Neuronal stem cell (in vitro differentiated cells): ENCODE measurements at regions not wholly inside any gene's neighbourhood (a gene's known extent, or its start where the extent isn't known, plus 50 kb on each side); places are given as distances from the start of the nearest gene placed in this dataset.
"Not testable (repeated sequence)": the region's sequence is repeated elsewhere in the genome, so short reads cannot be mapped to it uniquely, and the experiment has no call there.

Experiments
- DNase-seq: peaks from one replicate; pipeline ENCODE4 v3.0.0-alpha.2; 2013; ENCODE audit warnings: low spot score
- H2AFZ ChIP-seq: one replicate; pipeline ENCODE4 v1.6.1; 2013; ENCODE audit warnings: mild to moderate bottlenecking, low read length, inconsistent platforms
- H2AK5ac ChIP-seq: 2 replicates; pipeline ENCODE4 v1.6.1; 2013; ENCODE audit warnings: low read depth, mild to moderate bottlenecking, inconsistent platforms, low read length, moderate library complexity, mixed read lengths
- H2BK120ac ChIP-seq: 2 replicates; pipeline ENCODE4 v1.6.1; 2013; ENCODE audit warnings: low read depth, mild to moderate bottlenecking, inconsistent platforms, low read length, moderate library complexity, mixed read lengths
- H2BK12ac ChIP-seq: one replicate; pipeline ENCODE4 v1.6.1; 2013; ENCODE audit warnings: low read length, inconsistent platforms
- H2BK15ac ChIP-seq: 2 replicates; pipeline ENCODE4 v1.6.1; 2013; ENCODE audit warnings: mild to moderate bottlenecking, low read length, inconsistent platforms, mixed read lengths
- H2BK5ac ChIP-seq: one replicate; pipeline ENCODE4 v1.6.1; 2013; ENCODE audit warnings: inconsistent platforms, mild to moderate bottlenecking, low read length, moderate library complexity
- H3K14ac ChIP-seq: one replicate; pipeline ENCODE4 v1.6.1; 2013; ENCODE audit warnings: low read length, inconsistent platforms
- H3K18ac ChIP-seq: 2 replicates; pipeline ENCODE4 v1.6.1; 2013; ENCODE audit warnings: low read length, inconsistent platforms
- H3K23ac ChIP-seq: 2 replicates; pipeline ENCODE4 v1.6.1; 2013; ENCODE audit warnings: low read depth, mild to moderate bottlenecking, mixed read lengths, low read length, inconsistent platforms; ENCODE audit not compliant: poor library complexity
- H3K27ac ChIP-seq: replicated peaks from 3 replicates; pipeline ENCODE4 v1.5.1; 2013; ENCODE audit warnings: low read length, inconsistent platforms
- H3K27me3 ChIP-seq, 3 experiments: 2 replicates each; pipeline ENCODE4 v1.6.1; 2013; ENCODE audit warnings: low read length in 3 of 3, mild to moderate bottlenecking in 2 of 3, inconsistent platforms in 1 of 3, low read depth in 1 of 3, mixed read lengths in 1 of 3, moderate library complexity in 1 of 3; ENCODE audit not compliant: control insufficient read depth in 3 of 3, insufficient read depth in 3 of 3
- H3K36me3 ChIP-seq, 2 donors: replicated peaks in 1 of 2; 2 replicates each; pipeline ENCODE4 v1.6.1; 2013; ENCODE audit warnings: low read length in 2 of 2; ENCODE audit not compliant: control insufficient read depth in 2 of 2, insufficient read depth in 2 of 2
- H3K4ac ChIP-seq: 2 replicates; pipeline ENCODE4 v1.6.1; 2013; ENCODE audit warnings: inconsistent platforms, mild to moderate bottlenecking, low read length, moderate library complexity
- H3K4me1 ChIP-seq, 2 donors: 1 replicate in 1 of 2; 2 replicates in 1 of 2; pipeline ENCODE4 v1.6.1; 2013; ENCODE audit warnings: low read length in 2 of 2, low read depth in 1 of 2; ENCODE audit not compliant: control insufficient read depth in 2 of 2, insufficient read depth in 1 of 2
- H3K4me2 ChIP-seq: one replicate; pipeline ENCODE4 v1.6.1; 2013; ENCODE audit warnings: mild to moderate bottlenecking, low read length, inconsistent platforms; ENCODE audit not compliant: insufficient read depth, poor library complexity, severe bottlenecking
- H3K4me3 ChIP-seq, 2 donors: 2 replicates each; pipeline ENCODE4 v1.5.1; 2013; ENCODE audit warnings: low read length in 2 of 2, mild to moderate bottlenecking in 2 of 2, inconsistent platforms in 1 of 2, moderate library complexity in 1 of 2
- H3K79me1 ChIP-seq: one replicate; pipeline ENCODE4 v1.6.1; 2013; ENCODE audit warnings: low read depth, mild to moderate bottlenecking, inconsistent platforms, low read length, moderate library complexity
- H3K9ac ChIP-seq: one replicate; pipeline ENCODE4 v1.6.1; 2013; ENCODE audit warnings: mild to moderate bottlenecking, low read depth, low read length, inconsistent platforms; ENCODE audit not compliant: poor library complexity
- H3K9me3 ChIP-seq, 2 donors: replicated peaks in 1 of 2; 2 replicates each; pipeline versions ENCODE3 to v1.6.1; 2013; ENCODE audit warnings: low read length in 2 of 2, mild to moderate bottlenecking in 2 of 2, inconsistent platforms in 1 of 2, low read depth in 1 of 2, mixed read lengths in 1 of 2, moderate library complexity in 1 of 2; ENCODE audit not compliant: control insufficient read depth in 2 of 2, insufficient read depth in 1 of 2
- H4K8ac ChIP-seq: one replicate; pipeline ENCODE4 v1.6.1; 2013; ENCODE audit warnings: low read depth, mild to moderate bottlenecking, inconsistent platforms, low read length, moderate library complexity
- H4K91ac ChIP-seq: one replicate; pipeline ENCODE4 v1.6.1; 2013; ENCODE audit warnings: low read length, low read depth, mild to moderate bottlenecking, inconsistent platforms; ENCODE audit not compliant: poor library complexity
- WGBS, 2 donors: extraction: QIAGEN DNeasy Blood & Tissue Kit; methylation state at CpG; one replicate each; pipeline ENCODE4 v1.1.7; 2013; ENCODE audit warnings: missing lambda C conversion rate in 2 of 2, mixed read lengths in 1 of 2; ENCODE audit not compliant: insufficient read length in 2 of 2, insufficient replicate concordance in 1 of 2; ENCODE audit errors: extremely low coverage in 2 of 2; 5-methylcytosine and 5-hydroxymethylcytosine counted together

DNA sequence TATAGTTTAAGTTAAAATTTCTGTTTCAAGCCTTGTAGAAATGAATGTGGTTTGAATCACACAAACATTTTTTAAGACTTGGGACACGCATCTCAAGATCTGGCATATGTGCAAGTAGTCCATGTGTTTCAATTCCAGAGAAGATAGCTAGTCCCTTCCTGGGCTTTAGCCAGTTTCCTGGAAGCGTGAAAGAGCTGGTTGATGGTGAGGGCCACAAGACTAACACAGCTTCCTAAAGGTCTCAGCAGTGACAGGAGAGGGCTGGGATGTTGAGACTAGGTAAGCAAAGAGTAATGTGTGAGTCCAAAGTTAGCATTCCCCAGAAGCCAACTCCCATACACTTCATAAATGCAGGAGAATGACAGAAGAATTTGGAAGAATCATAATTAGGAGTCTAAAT, 111.9 kb upstream of the MAP2 start:
- Histone ChIP-seq H3K27me3 (no peaks in the 10 kb centered on the region), H3K23ac (no peak overlapping the region), H2AK5ac (no peak overlapping the region), H3K4me1 (peaks cover 1 to 4% of the 10 kb centered on the region in 2 donors), H2AFZ (peak overlapping the region; percentile 13), H3K18ac (no peak overlapping the region), H3K79me1 (no peaks in the 10 kb centered on the region), H2BK5ac (no peak overlapping the region), H3K9ac (no peak overlapping the region), H3K4me3 (no peak overlapping the region), H3K14ac (no peak overlapping the region), H3K9me3 (no peaks in the 10 kb centered on the region), H2BK120ac (no peak overlapping the region), H4K91ac (no peak overlapping the region), H3K4me2 (no peak overlapping the region), H3K27ac (no peak overlapping the region), H4K8ac (no peak overlapping the region), H2BK12ac (no peak overlapping the region), H2BK15ac (no peak overlapping the region), H3K4ac (no peak overlapping the region), H3K36me3 (no peaks in the 10 kb centered on the region)
- WGBS, 2 donors = no CpG with 5 or more reads among the region's 2 CpGs
- no peak for DNase-seq

DNA sequence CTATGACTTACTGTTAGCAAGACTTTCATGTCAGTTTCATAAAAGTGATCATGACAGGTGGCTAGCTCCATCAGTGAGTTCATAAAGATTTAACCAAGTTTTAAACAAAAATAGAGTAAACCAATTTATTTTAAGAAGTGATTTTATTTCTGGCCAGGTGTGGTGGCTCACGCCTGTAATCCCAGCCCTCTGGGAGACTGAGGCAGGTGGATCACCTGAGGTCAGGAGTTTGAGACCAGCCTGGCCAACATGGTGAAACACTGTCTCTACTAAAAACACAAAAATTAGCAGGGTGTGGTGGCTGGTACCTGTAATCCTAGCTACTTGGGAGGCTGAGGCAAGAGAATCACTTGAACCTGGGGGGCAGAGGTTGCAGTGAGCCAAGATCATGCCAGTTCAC, 111.4 kb upstream of the MAP2 start:
- not testable (repeated sequence) for H3K14ac ChIP-seq, H2AK5ac ChIP-seq, H3K79me1 ChIP-seq, DNase-seq, H3K27me3 ChIP-seq, H2AFZ ChIP-seq, H2BK5ac ChIP-seq, H3K4me1 ChIP-seq, H3K4ac ChIP-seq, H4K8ac ChIP-seq, H3K9ac ChIP-seq, H3K4me3 ChIP-seq, H3K4me2 ChIP-seq, H3K9me3 ChIP-seq, H4K91ac ChIP-seq, H3K27ac ChIP-seq, H2BK15ac ChIP-seq, H3K36me3 ChIP-seq, H3K18ac ChIP-seq, H3K23ac ChIP-seq, H2BK120ac ChIP-seq, H2BK12ac ChIP-seq
- WGBS, 2 donors = no CpG with 5 or more reads among the region's 1 CpG

DNA sequence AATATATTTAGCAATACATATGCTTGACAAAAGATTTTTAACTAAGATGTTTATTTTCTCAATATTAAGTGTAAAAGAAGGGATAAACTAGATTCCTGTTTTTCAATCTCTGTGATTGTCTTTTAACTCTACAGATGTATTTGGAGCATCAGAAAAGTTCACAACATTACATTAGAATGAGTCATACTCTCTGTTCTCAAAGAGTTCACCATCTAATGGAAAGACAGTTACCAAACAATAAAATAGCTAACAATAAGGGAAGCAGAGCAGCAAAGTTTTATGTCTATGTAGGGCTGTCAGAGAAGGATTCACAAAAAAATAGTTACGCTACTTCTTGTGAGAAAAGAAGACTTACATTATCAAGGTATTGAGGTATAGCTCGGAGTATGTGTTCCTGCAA, 109.2 kb upstream of the MAP2 start:
- H3K4me3 ChIP-seq = no peak overlapping the region
- no peak overlapping the region for H3K9ac ChIP-seq
- H3K9me3 ChIP-seq = no peaks in the 10 kb centered on the region
- no peak overlapping the region for H3K4ac ChIP-seq
- H3K18ac ChIP-seq = no peak overlapping the region
- peaks cover 0 to 4% of the 10 kb centered on the region in 2 donors for H3K4me1 ChIP-seq
- no peak overlapping the region for H3K23ac ChIP-seq
- H2AFZ ChIP-seq = peak overlapping the region; percentile 63
- no peak overlapping the region for H2BK5ac ChIP-seq
- no CpG with 5 or more reads among the region's 2 CpGs for WGBS, 2 donors
- H4K8ac ChIP-seq = no peak overlapping the region
- H3K27me3 ChIP-seq = no peaks in the 10 kb centered on the region
- no peak overlapping the region for H3K27ac ChIP-seq
- no peaks in the 10 kb centered on the region for H3K36me3 ChIP-seq
- no peak overlapping the region for H2BK12ac ChIP-seq
- no peak for DNase-seq
- H2BK15ac ChIP-seq = no peak overlapping the region
- H2AK5ac ChIP-seq = no peak overlapping the region
- no peak overlapping the region for H4K91ac ChIP-seq
- H3K14ac ChIP-seq = no peak overlapping the region
- no peak overlapping the region for H2BK120ac ChIP-seq
- no peak overlapping the region for H3K4me2 ChIP-seq
- no peaks in the 10 kb centered on the region for H3K79me1 ChIP-seq

DNA sequence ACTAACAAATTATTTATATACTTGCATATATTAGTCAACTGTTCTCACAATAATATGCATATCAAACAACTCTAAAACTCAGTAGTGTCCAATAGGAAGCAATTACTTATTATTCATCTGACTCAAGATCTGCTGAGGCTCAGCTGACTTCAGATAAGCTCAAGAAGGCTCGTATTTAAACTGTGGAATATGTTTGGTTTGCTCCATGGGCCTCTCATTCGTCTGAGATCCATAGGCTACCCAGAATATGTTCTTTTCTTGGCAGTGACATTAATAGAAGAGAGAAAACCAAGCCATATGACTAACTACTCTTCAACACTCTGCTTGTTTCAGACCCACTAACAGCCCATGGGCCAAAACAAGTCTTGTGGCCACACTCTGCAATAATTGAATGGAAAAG, 107.7 kb upstream of the MAP2 start:
- no peak overlapping the region for H3K4me2 ChIP-seq
- no peak overlapping the region for H4K8ac ChIP-seq
- H2AFZ ChIP-seq = no peak overlapping the region
- H2BK120ac ChIP-seq = no peak overlapping the region
- H3K4me3 ChIP-seq = no peak overlapping the region
- H3K23ac ChIP-seq = no peak overlapping the region
- no peak overlapping the region for H2BK15ac ChIP-seq
- no peak overlapping the region for H2BK5ac ChIP-seq
- no peak overlapping the region for H3K27ac ChIP-seq
- H3K4ac ChIP-seq = no peak overlapping the region
- no peaks in the 10 kb centered on the region for H3K79me1 ChIP-seq
- no peak overlapping the region for H3K14ac ChIP-seq
- H2BK12ac ChIP-seq = no peak overlapping the region
- DNase-seq = no peak
- H4K91ac ChIP-seq = no peak overlapping the region
- H3K4me1 ChIP-seq = peaks cover 0 to 4% of the 10 kb centered on the region in 2 donors
- H2AK5ac ChIP-seq = no peak overlapping the region
- H3K9me3 ChIP-seq = no peaks in the 10 kb centered on the region
- H3K9ac ChIP-seq = no peak overlapping the region
- no peak overlapping the region for H3K18ac ChIP-seq
- H3K27me3 ChIP-seq = no peaks in the 10 kb centered on the region
- no CpG with 5 or more reads among the region's 2 CpGs for WGBS, 2 donors
- H3K36me3 ChIP-seq = no peaks in the 10 kb centered on the region
